ENCODE measurements at regions not wholly inside any gene's neighbourhood (a gene's known extent, or its start where the extent isn't known, plus 50 kb on each side); places are given as distances from the start of the nearest gene placed in this dataset.

- no peak for DNase-seq
- Mint-ChIP-seq H3K27ac (no peak overlapping the region), H3K27me3 (peaks cover 6% of the 10 kb centered on the region), H3K4me1 (no peaks in the 10 kb centered on the region), H3K36me3 (no peaks in the 10 kb centered on the region), H3K9me3 (no peaks in the 10 kb centered on the region), H3K4me3 (no peak overlapping the region)
- POLR2A ChIA-PET = no interaction called here
- ATAC-seq (ENCODE audit: low read depth) = no peak
These were observed 299.3 kb upstream of the GYPC start for GRCh38 chr2:126356631-126357030.

GRCh38 chr2:126358122-126358521, 297.8 kb upstream of the GYPC start:
- ATAC-seq (ENCODE audit: low read depth) = no peak
- H3K4me1 Mint-ChIP-seq = no peaks in the 10 kb centered on the region
- peaks cover 3% of the 10 kb centered on the region for H3K27me3 Mint-ChIP-seq
- H3K9me3 Mint-ChIP-seq = no peaks in the 10 kb centered on the region
- H3K36me3 Mint-ChIP-seq = no peaks in the 10 kb centered on the region
- H3K27ac Mint-ChIP-seq = no peak overlapping the region
- POLR2A ChIA-PET = no interaction called here
- DNase-seq = no peak
- H3K4me3 Mint-ChIP-seq = no peak overlapping the region

GRCh38 chr2:126359494-126359893, 296.5 kb upstream of the GYPC start:
- peaks cover 3% of the 10 kb centered on the region for H3K27me3 Mint-ChIP-seq
- DNase-seq (no peak), ATAC-seq (ENCODE audit: low read depth) (no peak)
- H3K36me3 Mint-ChIP-seq = no peaks in the 10 kb centered on the region
- no peak overlapping the region for H3K27ac Mint-ChIP-seq
- POLR2A ChIA-PET = no interaction called here
- no peaks in the 10 kb centered on the region for H3K4me1 Mint-ChIP-seq
- H3K4me3 Mint-ChIP-seq = no peak overlapping the region
- H3K9me3 Mint-ChIP-seq = no peaks in the 10 kb centered on the region

- DNase-seq = no peak
- no peak for ATAC-seq (ENCODE audit: low read depth)
- Mint-ChIP-seq H3K36me3 (no peaks in the 10 kb centered on the region), H3K4me1 (no peaks in the 10 kb centered on the region), H3K27ac (no peak overlapping the region), H3K9me3 (no peaks in the 10 kb centered on the region), H3K27me3 (peaks cover 4% of the 10 kb centered on the region), H3K4me3 (no peak overlapping the region)
- POLR2A ChIA-PET = no interaction called here
These were observed 288.6 kb upstream of the GYPC start for GRCh38 chr2:126367361-126367760.

- Mint-ChIP-seq H3K27me3 (peaks cover 4% of the 10 kb centered on the region), H3K4me1 (no peaks in the 10 kb centered on the region), H3K4me3 (no peak overlapping the region), H3K27ac (no peak overlapping the region), H3K36me3 (no peaks in the 10 kb centered on the region), H3K9me3 (no peaks in the 10 kb centered on the region)
- ATAC-seq (ENCODE audit: low read depth) (no peak), DNase-seq (no peak)
- POLR2A ChIA-PET = no interaction called here
These were observed 287.2 kb upstream of the GYPC start for GRCh38 chr2:126368758-126369157.

GRCh38 chr2:126370201-126370600, 285.8 kb upstream of the GYPC start:
- peaks cover 4% of the 10 kb centered on the region for H3K27me3 Mint-ChIP-seq
- POLR2A ChIA-PET = no interaction called here
- no peaks in the 10 kb centered on the region for H3K4me1 Mint-ChIP-seq
- no peaks in the 10 kb centered on the region for H3K36me3 Mint-ChIP-seq
- H3K9me3 Mint-ChIP-seq = no peaks in the 10 kb centered on the region
- DNase-seq = no peak
- no peak overlapping the region for H3K27ac Mint-ChIP-seq
- H3K4me3 Mint-ChIP-seq = no peak overlapping the region
- no peak for ATAC-seq (ENCODE audit: low read depth)

- no peaks in the 10 kb centered on the region for H3K36me3 Mint-ChIP-seq
- POLR2A ChIA-PET = no interaction called here
- no peak overlapping the region for H3K27ac Mint-ChIP-seq
- H3K27me3 Mint-ChIP-seq = no peaks in the 10 kb centered on the region
- H3K9me3 Mint-ChIP-seq = no peaks in the 10 kb centered on the region
- H3K4me3 Mint-ChIP-seq = no peak overlapping the region
- H3K4me1 Mint-ChIP-seq = no peaks in the 10 kb centered on the region
- DNase-seq = no peak
- no peak for ATAC-seq (ENCODE audit: low read depth)
These were observed 283.6 kb upstream of the GYPC start for GRCh38 chr2:126372406-126372805.

- POLR2A ChIA-PET = no interaction called here
These were observed 277.8 kb upstream of the GYPC start for GRCh38 chr2:126378176-126378575.

GRCh38 chr2:126381091-126381490, 274.9 kb upstream of the GYPC start:
- no peak overlapping the region for H3K4me3 Mint-ChIP-seq
- POLR2A ChIA-PET = no interaction called here
- H3K27ac Mint-ChIP-seq = no peak overlapping the region
- peaks cover 10% of the 10 kb centered on the region for H3K27me3 Mint-ChIP-seq
- DNase-seq (no peak), ATAC-seq (ENCODE audit: low read depth) (no peak)
- H3K9me3 Mint-ChIP-seq = peaks cover 3% of the 10 kb centered on the region
- H3K4me1 Mint-ChIP-seq = no peaks in the 10 kb centered on the region
- H3K36me3 Mint-ChIP-seq = no peaks in the 10 kb centered on the region

More at GRCh38 chr2:126378176-126378575, 277.8 kb upstream of the GYPC start:
- no peaks in the 10 kb centered on the region for H3K9me3 Mint-ChIP-seq
- H3K4me3 Mint-ChIP-seq = no peak overlapping the region
- H3K36me3 Mint-ChIP-seq = no peaks in the 10 kb centered on the region
- peaks cover 5% of the 10 kb centered on the region for H3K27me3 Mint-ChIP-seq
- H3K4me1 Mint-ChIP-seq = no peaks in the 10 kb centered on the region
- DNase-seq = no peak
- no peak overlapping the region for H3K27ac Mint-ChIP-seq
- ATAC-seq (ENCODE audit: low read depth) = no peak

- H3K36me3 Mint-ChIP-seq = no peaks in the 10 kb centered on the region
- POLR2A ChIA-PET = no interaction called here
- no peak for DNase-seq
- no peak for ATAC-seq (ENCODE audit: low read depth)
- no peaks in the 10 kb centered on the region for H3K4me1 Mint-ChIP-seq
- no peak overlapping the region for H3K4me3 Mint-ChIP-seq
- no peak overlapping the region for H3K27ac Mint-ChIP-seq
- H3K9me3 Mint-ChIP-seq = peaks cover 13% of the 10 kb centered on the region
- H3K27me3 Mint-ChIP-seq = peaks cover 10% of the 10 kb centered on the region
These were observed 273.0 kb upstream of the GYPC start for GRCh38 chr2:126382998-126383397.

GRCh38 chr2:126383800-126384199, 272.2 kb upstream of the GYPC start:
- Mint-ChIP-seq H3K27me3 (peaks cover 7% of the 10 kb centered on the region), H3K9me3 (peaks cover 13% of the 10 kb centered on the region), H3K4me3 (no peak overlapping the region), H3K4me1 (no peaks in the 10 kb centered on the region), H3K27ac (no peak overlapping the region), H3K36me3 (no peaks in the 10 kb centered on the region)
- no peak for DNase-seq
- POLR2A ChIA-PET = no interaction called here
- no peak for ATAC-seq (ENCODE audit: low read depth)

- peaks cover 13% of the 10 kb centered on the region for H3K9me3 Mint-ChIP-seq
These were observed 270.5 kb upstream of the GYPC start for GRCh38 chr2:126385441-126385840.

GRCh38 chr2:126385983-126386382, 270.0 kb upstream of the GYPC start:
- H3K27ac Mint-ChIP-seq = no peak overlapping the region
- POLR2A ChIA-PET = no interaction called here
- peaks cover 13% of the 10 kb centered on the region for H3K9me3 Mint-ChIP-seq
- H3K27me3 Mint-ChIP-seq = peaks cover 5% of the 10 kb centered on the region
- no peaks in the 10 kb centered on the region for H3K36me3 Mint-ChIP-seq
- no peaks in the 10 kb centered on the region for H3K4me1 Mint-ChIP-seq
- ATAC-seq (ENCODE audit: low read depth) (no peak), DNase-seq (no peak)
- no peak overlapping the region for H3K4me3 Mint-ChIP-seq

More at GRCh38 chr2:126385441-126385840, 270.5 kb upstream of the GYPC start:
- POLR2A ChIA-PET = no interaction called here
- no peaks in the 10 kb centered on the region for H3K4me1 Mint-ChIP-seq
- H3K4me3 Mint-ChIP-seq = no peak overlapping the region
- no peaks in the 10 kb centered on the region for H3K36me3 Mint-ChIP-seq
- DNase-seq (no peak), ATAC-seq (ENCODE audit: low read depth) (no peak)
- peaks cover 5% of the 10 kb centered on the region for H3K27me3 Mint-ChIP-seq
- no peak overlapping the region for H3K27ac Mint-ChIP-seq

GRCh38 chr2:126389446-126389845, 266.5 kb upstream of the GYPC start:
- POLR2A ChIA-PET = no interaction called here
- no peaks in the 10 kb centered on the region for H3K36me3 Mint-ChIP-seq
- no peak overlapping the region for H3K27ac Mint-ChIP-seq
- DNase-seq (no peak), ATAC-seq (ENCODE audit: low read depth) (no peak)
- H3K4me3 Mint-ChIP-seq = no peak overlapping the region
- no peaks in the 10 kb centered on the region for H3K4me1 Mint-ChIP-seq
- peaks cover 13% of the 10 kb centered on the region for H3K9me3 Mint-ChIP-seq
- peaks cover 4% of the 10 kb centered on the region for H3K27me3 Mint-ChIP-seq

- no peaks in the 10 kb centered on the region for H3K4me1 Mint-ChIP-seq
- peaks cover 1% of the 10 kb centered on the region for H3K9me3 Mint-ChIP-seq
- DNase-seq (no peak), ATAC-seq (ENCODE audit: low read depth) (no peak)
- POLR2A ChIA-PET = no interaction called here
- no peak overlapping the region for H3K4me3 Mint-ChIP-seq
- H3K27me3 Mint-ChIP-seq = peaks cover 17% of the 10 kb centered on the region
- H3K36me3 Mint-ChIP-seq = no peaks in the 10 kb centered on the region
- no peak overlapping the region for H3K27ac Mint-ChIP-seq
These were observed 263.1 kb upstream of the GYPC start for GRCh38 chr2:126392889-126393288.

Measured in activated naive CD8-positive, alpha-beta T cell treated with anti-CD3 and anti-CD28 coated beads, Interleukin-2, amount 10 ng/mL, durations not matched to agents 7 days and 5 days (primary cell).